Epithelial cell of proximal tubule (primary cell): ENCODE measurements at regions not wholly inside any gene's neighbourhood (a gene's known extent, or its start where the extent isn't known, plus 50 kb on each side); places are given as distances from the start of the nearest gene placed in this dataset.
"Not testable (repeated sequence)": the region's sequence is repeated elsewhere in the genome, so short reads cannot be mapped to it uniquely, and the experiment has no call there.

Experiments
- DNase-seq: peaks from one replicate; pipeline ENCODE4 v3.0.0-alpha.2; 2011; ENCODE audit warnings: low read depth
- H3K4me3 ChIP-seq: 2 replicates; pipeline ENCODE4 v1.5.1; 2011; ENCODE audit warnings: low read depth, mild to moderate bottlenecking, low read length
- TF ChIP-seq, protein P1 (sequence below): conservative IDR thresholded peaks from 2 replicates; pipeline ENCODE4 v1.5.1; 2012; ENCODE audit warnings: low read depth, mild to moderate bottlenecking, low read length

DNA sequence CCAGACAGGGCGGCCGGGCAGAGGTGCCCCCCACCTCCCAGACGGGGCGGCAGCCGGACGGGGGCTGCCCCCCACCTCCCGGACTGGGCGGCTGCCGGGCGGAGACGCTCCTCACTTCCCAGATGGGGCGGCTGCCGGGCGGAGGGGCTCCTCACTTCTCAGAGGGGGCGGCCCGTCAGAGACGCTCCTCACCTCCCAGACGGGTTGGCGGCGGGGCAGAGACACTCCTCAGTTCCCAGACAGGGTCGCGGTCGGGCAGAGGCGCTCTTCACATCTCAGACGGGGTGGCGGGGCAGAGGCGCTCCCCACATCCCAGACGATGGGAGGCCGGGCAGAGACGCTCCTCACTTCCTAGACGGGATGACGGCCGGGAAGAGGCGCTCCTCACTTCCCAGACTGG lies 68.5 kb upstream of the GPC4 start:
- H3K4me3 ChIP-seq, DNase-seq: not testable (repeated sequence)

DNA sequence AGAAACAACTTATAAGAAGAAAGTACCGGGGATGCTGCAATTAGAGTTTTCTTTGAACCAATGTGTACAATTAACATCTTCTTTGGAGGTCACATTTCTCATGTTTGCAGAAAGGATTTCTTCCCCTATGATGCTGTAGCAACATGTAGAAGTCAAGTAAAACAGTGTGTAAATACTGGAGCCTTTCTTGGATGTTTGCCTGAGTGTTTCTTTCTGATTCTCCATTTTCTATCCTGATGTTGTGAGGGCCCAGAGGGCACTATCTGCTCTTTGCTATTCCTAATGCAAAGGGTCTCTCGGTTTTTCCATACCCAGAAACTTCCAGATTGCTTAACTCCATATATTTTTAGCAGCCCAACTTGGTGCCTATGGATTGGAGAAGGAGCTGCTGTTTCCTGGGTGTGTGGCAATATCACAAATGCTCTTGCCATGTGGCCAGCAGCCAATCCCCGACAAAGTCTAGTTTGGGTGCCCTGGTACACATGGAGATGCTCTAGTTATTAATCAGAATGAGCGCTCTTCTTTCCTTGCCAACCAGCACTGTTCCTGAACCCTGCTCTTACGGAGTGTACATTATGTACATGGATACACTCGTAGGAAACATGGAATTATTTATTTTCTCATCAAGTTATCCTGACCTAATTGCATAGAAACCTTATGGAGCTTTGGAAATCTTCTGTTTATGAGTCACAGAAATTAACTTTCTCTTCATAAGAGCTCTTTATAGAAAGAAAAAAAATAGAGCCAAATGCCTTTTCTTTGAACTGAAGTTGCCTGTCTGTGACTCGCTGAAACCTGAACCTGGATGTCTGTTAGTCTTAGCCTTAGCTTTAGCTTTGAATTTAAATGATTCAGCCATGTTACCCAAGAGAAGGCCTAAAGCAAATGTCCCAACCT lies 67.0 kb upstream of the GPC4 start:
- DNase-seq, result no peak
- H3K4me3 ChIP-seq, result no peak overlapping the region
- TF ChIP-seq, protein P1, sequence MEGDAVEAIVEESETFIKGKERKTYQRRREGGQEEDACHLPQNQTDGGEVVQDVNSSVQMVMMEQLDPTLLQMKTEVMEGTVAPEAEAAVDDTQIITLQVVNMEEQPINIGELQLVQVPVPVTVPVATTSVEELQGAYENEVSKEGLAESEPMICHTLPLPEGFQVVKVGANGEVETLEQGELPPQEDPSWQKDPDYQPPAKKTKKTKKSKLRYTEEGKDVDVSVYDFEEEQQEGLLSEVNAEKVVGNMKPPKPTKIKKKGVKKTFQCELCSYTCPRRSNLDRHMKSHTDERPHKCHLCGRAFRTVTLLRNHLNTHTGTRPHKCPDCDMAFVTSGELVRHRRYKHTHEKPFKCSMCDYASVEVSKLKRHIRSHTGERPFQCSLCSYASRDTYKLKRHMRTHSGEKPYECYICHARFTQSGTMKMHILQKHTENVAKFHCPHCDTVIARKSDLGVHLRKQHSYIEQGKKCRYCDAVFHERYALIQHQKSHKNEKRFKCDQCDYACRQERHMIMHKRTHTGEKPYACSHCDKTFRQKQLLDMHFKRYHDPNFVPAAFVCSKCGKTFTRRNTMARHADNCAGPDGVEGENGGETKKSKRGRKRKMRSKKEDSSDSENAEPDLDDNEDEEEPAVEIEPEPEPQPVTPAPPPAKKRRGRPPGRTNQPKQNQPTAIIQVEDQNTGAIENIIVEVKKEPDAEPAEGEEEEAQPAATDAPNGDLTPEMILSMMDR, result no peak

DNA sequence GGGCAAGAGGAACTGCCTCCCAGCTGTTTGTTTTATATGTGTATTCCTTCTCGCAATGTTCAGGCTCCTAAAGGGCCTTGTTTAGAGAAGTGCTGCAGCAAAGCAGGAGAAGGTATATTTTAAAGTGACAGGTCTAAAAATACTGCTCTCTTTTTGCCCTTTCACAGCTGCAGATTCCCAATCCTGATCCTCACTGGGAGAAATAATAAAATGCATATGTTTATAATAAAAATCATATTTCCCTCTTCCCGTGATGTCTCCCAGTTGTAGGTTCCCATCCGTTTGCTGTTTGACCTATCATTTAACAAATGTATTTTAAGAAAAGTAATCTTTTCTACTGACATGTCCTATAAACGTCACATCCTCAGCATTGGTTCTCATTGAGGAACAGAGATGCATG lies 62.7 kb upstream of the GPC4 start:
- TF ChIP-seq, protein P1, result no peak
- no peak for DNase-seq
- H3K4me3 ChIP-seq, result no peak overlapping the region

DNA sequence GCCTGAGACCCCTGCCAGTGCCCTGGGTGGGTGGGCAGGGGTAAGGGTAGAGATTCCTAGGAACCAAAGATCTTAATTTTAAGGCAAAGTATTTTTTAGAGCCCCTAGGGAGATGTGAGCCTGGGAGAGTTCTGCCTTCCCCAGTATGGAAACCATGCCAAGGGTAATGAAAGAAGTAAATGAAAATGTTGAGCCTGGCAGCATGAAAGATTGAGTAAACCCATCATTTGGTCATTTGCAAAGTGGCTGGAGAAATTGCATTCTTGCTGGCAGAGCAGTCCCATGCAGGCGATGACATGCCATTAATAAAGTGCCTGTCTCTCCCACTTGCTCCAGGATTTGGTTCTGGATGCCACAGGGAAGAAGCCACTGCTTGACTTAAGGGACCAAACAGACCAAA lies 60.7 kb upstream of the GPC4 start:
- DNase-seq, result no peak
- TF ChIP-seq, protein P1, result no peak
- H3K4me3 ChIP-seq, result no peak overlapping the region

DNA sequence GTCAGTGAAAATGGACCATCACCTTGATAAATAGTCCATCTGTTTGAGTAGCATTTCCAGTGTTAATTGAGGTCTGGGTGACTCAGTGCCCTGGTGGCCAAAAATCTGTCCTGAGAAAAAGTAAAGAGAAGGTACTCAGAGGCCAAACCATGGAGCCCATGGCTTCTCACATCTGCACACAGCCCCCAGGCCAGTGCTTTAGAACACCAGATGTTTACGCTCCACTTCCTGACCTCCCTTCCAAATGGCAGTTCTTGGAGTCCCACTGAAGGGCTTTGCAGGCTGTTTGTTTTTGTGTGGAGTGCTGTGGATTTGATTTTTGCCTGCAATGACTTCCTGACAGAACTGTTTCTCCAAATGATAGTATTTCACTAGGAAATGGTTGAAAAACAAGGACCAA lies 60.2 kb upstream of the GPC4 start:
- TF ChIP-seq, protein P1, result no peak
- no peak overlapping the region for H3K4me3 ChIP-seq
- DNase-seq, result no peak

DNA sequence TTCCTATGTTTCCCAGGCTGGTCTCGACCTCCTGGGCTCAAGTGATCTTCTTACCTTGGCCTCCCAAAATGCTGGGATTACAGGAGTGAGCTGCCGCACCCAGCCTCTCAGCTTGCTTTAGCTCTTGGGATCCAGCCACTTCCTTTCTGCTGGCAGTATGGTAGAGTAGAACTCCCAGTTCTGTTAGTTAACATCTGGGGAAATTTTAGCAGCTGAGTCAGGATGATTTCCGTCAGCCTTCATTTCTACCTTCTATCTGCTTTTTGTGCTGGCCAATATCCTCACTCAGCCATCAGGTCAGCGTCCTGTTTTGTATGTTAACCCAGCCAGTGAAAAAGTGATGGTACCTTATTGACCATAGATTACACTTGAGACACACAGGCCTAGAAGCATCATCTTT lies 59.3 kb upstream of the GPC4 start:
- TF ChIP-seq, protein P1, result no peak

DNA sequence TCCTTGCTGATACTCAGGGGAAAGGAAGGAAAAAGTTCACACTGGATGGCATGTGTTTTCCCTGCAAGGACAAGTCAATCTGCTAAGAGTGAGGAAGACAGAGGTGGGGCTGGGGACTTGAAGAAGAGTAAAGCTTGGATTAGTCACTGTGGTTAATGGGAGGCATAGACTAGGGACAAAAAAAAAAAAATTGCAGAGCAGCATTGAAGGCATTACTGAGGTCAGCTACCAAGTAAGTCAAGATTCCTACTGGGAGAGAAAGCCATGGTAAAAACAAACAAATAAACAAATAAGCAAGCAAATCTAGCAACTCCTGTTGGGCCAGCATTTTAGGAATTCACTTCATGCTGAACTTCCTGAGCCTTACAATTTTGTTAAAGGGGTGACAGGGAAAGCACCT lies 58.2 kb upstream of the GPC4 start:
- no peak overlapping the region for H3K4me3 ChIP-seq
- DNase-seq, result no peak
- TF ChIP-seq, protein P1, result no peak

More for the DNA sequence above, 59.3 kb upstream of the GPC4 start:
- no peak for DNase-seq
- H3K4me3 ChIP-seq, result no peak overlapping the region
